Stimulated activated CD4-positive, alpha-beta T cell treated with anti-CD3 and anti-CD28 coated beads, Interleukin-1b, Interleukin-23, amount 100 ng/mL, for 4 hours (primary cell): ENCODE measurements at regions not wholly inside any gene's neighbourhood (a gene's known extent, or its start where the extent isn't known, plus 50 kb on each side); places are given as distances from the start of the nearest gene placed in this dataset.

Experiments used
- DNase-seq, 2 donors: peaks; one replicate each; pipeline ENCODE4 v3.0.0-alpha.2; 2020; ENCODE audit warnings: low read depth in 2 of 2

DNA sequence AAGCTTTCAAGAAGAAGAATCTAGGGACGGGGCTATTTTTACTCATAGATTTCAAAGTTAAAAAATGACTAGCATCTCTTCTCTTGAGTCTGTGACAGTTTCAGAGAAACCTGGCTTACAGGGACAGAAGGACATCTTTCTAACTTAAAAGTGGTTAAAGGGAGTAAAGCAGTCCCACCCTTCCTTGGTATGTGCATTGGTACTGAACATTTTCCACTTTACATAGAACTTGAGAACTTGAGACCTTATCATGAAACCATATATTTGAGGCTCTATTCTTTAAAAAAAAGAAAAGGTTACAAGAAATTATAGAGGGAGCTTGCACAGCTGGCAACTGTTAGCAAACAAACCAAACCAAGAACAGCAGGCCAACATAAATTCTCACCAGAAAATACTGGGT is 73.4 kb upstream of the GAREM1 start:
- no peak for DNase-seq

DNA sequence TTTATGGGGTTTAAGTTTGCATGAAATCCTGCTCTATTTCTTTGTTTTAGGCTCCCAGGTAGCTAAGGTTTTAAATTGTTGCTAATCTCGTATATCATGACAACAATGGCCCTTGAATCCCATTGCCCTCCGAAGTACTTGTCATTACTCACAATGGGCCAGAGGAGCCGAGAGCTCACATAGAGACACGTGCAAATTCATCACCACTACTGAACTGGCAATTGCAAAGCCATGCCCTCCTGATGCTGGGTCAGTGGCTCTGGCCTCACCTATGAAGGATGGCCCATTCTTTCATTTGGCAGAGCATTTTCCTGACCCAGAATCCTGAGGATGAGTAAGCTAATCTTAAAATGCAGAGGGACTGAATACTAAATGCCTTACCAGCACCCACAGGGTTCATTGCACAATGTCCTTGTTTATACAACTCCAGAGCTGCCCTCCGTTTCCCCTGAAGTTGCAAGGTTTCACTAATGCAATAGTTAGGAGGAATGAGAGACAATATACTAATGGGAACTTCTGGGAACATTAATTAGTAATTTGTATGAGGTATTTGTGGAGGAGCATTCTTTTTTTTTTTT is 71.6 kb upstream of the GAREM1 start:
- no peak for DNase-seq

DNA sequence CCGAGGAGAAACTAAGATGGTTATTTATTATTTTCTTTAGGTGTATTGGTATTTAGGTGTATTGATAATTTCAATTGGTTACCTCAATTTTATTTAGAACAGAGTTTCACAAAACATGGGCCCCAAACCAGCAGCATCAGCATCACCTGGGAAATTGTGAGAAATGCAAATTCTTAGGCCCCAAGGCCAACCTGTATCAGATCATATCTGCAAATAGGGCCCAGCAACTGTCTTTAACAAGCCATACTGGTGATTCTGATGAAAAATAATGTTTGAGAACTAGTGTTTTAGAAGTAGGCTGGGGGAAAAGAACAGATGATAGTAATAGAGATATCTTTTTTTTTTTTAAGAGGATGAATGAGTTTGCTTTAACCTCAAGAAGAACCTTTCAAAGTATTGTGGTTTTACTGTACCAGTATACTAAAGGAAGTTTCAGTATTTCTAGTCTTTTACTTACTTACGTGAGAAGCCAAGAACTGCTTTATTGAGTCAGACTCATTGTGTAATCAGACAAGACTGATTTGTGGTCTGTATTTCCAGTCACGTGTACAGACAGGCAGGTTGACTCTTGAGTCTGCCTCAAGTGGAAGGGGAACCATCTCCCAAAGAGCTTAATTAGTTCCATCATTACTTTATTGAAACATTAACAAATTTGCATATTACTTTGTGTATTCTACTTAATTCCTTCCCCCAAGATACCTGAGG is 60.4 kb upstream of the GAREM1 start:
- DNase-seq: no peak

GRCh38 chr18:32529722-32530420 is 59.2 kb upstream of the GAREM1 start:
- no peak for DNase-seq

DNA sequence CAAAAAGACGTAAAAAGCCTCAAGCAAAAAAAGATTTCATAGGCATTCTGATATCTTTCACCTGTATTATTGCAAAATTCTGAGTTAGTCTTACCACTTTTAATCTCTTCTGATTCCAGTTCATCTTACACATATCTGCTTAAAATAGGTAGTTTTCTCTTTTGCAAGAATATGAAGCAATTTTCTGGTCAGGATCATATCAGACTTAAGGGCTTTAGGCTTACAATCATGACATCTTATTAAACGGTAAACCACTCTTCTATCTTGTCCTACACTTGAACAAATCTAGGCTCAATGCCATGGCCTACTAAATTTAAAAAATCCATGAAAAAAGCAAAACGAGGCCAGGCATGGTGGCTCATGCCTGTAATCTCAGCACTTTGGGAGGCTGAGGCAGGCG is 50.1 kb upstream of the GAREM1 start:
- DNase-seq: no peak
